Esophagus muscularis mucosa (tissue), 4 donors: ENCODE measurements at regions not wholly inside any gene's neighbourhood (a gene's known extent, or its start where the extent isn't known, plus 50 kb on each side); places are given as distances from the start of the nearest gene placed in this dataset.

ENCODE experiments used
- CTCF ChIP-seq, 3 experiments: fragments of 200-600 bp in 2 of 3; fragments of 450-650 bp in 1 of 3; sonication (generic) in 2 of 3; IDR thresholded peaks; one replicate each; pipeline ENCODE4 v1.5.1; 2017 to 2019; ENCODE audit warnings: antibody characterized with exemption in 3 of 3, mild to moderate bottlenecking in 2 of 3, moderate library complexity in 1 of 3
- EP300 ChIP-seq: sonication (generic); formaldehyde crosslinking; IDR thresholded peaks from one replicate; pipeline ENCODE4 v1.6.1; 2017; ENCODE audit warnings: antibody characterized with exemption
- POLR2A ChIP-seq: fragments of 450-650 bp; IDR thresholded peaks from one replicate; pipeline ENCODE4 v1.6.1; 2017; ENCODE audit warnings: antibody characterized with exemption, moderate library complexity, mild to moderate bottlenecking, low read depth
- POLR2AphosphoS5 ChIP-seq, 2 donors: sonication (generic); formaldehyde crosslinking; IDR thresholded peaks; one replicate each; pipeline ENCODE4 v1.6.1; 2017; ENCODE audit warnings: antibody characterized with exemption in 2 of 2

- TF ChIP-seq CTCF (IDR thresholded peaks at IDR 0.05) (no peak), POLR2A (no peak), EP300 (no peak), POLR2AphosphoS5 (IDR thresholded peaks at IDR 0.05) (no peak)
Measured at GRCh38 chr6:140045116-140045515, 670.7 kb upstream of the CITED2 start.
